ENCODE measurements at regions not wholly inside any gene's neighbourhood (a gene's known extent, or its start where the extent isn't known, plus 50 kb on each side); places are given as distances from the start of the nearest gene placed in this dataset.
"Not testable (repeated sequence)": the region's sequence is repeated elsewhere in the genome, so short reads cannot be mapped to it uniquely, and the experiment has no call there.

DNA sequence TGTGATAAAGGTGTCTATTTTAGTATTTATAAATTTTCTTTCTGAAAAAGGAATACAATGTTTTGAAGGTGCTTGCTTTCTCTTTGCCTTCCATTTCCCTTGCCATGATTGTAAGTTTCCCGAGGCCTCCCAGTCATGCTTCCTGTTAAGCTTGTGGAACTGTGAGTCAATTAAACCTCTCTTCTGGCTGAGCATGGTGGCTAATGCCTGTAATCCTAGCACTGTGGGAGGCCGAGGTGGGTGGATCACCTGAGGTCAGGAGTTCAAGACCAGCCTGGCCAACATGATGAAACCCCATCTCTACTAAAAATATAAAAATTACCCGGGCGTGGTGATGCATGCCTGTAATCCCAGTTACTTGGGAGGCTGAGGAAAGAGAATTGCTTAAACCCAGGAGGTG, 187.7 kb downstream of the C9orf152 start:
- BruUV-seq (replicated peaks); H4K20me1 ChIP-seq (replicated peaks; ENCODE audit: control insufficient read depth, extremely low read depth, insufficient read depth, low read length); FAIRE-seq; H2AFZ ChIP-seq (ENCODE audit: low read depth, low read length); H3K36me3 ChIP-seq (ENCODE audit: control insufficient read depth in 2 of 2, extremely low read depth in 1 of 2, insufficient read depth in 2 of 2, low read length in 2 of 2); H3K27ac ChIP-seq (ENCODE audit: insufficient read depth, low read depth, low read length); H3K79me2 ChIP-seq (ENCODE audit: control insufficient read depth, insufficient read depth, low read length); dilution Hi-C loops (cut with MboI; ENCODE audit: extremely low pct_ligation_motif_present, low sequenced_read_pairs); H3K9me3 ChIP-seq (replicated peaks; ENCODE audit: control insufficient read depth, insufficient read depth, low read length); H3K4me3 ChIP-seq (replicated peaks in 1 of 3; ENCODE audit: insufficient read depth in 1 of 3, low read depth in 1 of 3, low read length in 3 of 3); H3K27me3 ChIP-seq (ENCODE audit: control insufficient read depth in 2 of 2, insufficient read depth in 2 of 2, low read length in 2 of 2); H3K9me1 ChIP-seq (replicated peaks; ENCODE audit: control insufficient read depth, extremely low read depth, insufficient read depth, low read length); H3K9ac ChIP-seq (replicated peaks; ENCODE audit: extremely low read depth, insufficient read depth, low read length); DNase-seq (ENCODE audit: low read depth, low spot score); H3K4me2 ChIP-seq (ENCODE audit: insufficient read depth, low read length); CTCF ChIA-PET: not testable (repeated sequence)
- peak; percentile 2 for TF ChIP-seq FOS (IDR thresholded peaks at IDR 0.05; ENCODE audit: borderline replicate concordance, insufficient read depth, low read length)
- H3K4me1 ChIP-seq (ENCODE audit: control insufficient read depth, extremely low read depth, insufficient read depth, low read length) = peaks cover 29% of the 10 kb centered on the region
- intact Hi-C loops (cut with micrococcal nuclease) = loop anchor here (1.0 kb wide), 1 partner anchor 34 kb away; no protein-coding TSS in a partner anchor
- POLR2A ChIA-PET = interaction anchor here (0.5 kb wide), 1 partner anchor 22 kb away, joined by 4 read pairs; no protein-coding TSS in a partner anchor

DNA sequence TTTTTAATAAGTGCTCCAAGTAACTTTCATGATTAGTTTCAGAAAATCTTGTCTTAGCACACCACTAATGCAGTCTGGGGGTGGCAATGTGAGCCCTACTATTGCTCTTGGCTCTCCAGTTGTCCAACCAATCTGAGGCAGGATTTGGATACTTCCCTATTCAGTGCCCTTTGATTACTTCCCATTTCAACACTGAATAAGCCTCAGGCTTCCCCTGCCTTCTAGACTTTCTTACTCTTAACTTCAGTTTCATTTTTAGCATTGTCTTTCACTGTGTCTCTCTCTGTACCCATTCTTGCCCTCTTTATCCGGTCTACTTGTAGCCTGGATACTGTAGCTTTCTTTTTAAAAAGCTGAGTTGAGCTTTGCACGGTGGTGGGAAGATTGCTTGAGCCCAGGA, 186.1 kb downstream of the C9orf152 start:
- intact Hi-C loops (cut with micrococcal nuclease) (no loop called here), dilution Hi-C loops (cut with MboI; ENCODE audit: extremely low pct_ligation_motif_present, low sequenced_read_pairs) (no loop called here)
- no peak overlapping the region for H3K4me2 ChIP-seq (ENCODE audit: insufficient read depth, low read length)
- H4K20me1 ChIP-seq (replicated peaks; ENCODE audit: control insufficient read depth, extremely low read depth, insufficient read depth, low read length) = no peaks in the 10 kb centered on the region
- ChIA-PET POLR2A (no interaction called here), CTCF (no interaction called here)
- no peaks in the 10 kb centered on the region for H3K9me1 ChIP-seq (replicated peaks; ENCODE audit: control insufficient read depth, extremely low read depth, insufficient read depth, low read length)
- DNase-seq (ENCODE audit: low read depth, low spot score) (peak; percentile 54), FAIRE-seq (peak; percentile 64)
- H3K4me3 ChIP-seq (replicated peaks in 1 of 3; ENCODE audit: insufficient read depth in 1 of 3, low read depth in 1 of 3, low read length in 3 of 3) = no peak overlapping the region
- no peaks in the 10 kb centered on the region for H3K27me3 ChIP-seq (ENCODE audit: control insufficient read depth in 2 of 2, insufficient read depth in 2 of 2, low read length in 2 of 2)
- peaks cover 16% of the 10 kb centered on the region for H3K4me1 ChIP-seq (ENCODE audit: control insufficient read depth, extremely low read depth, insufficient read depth, low read length)
- H3K79me2 ChIP-seq (ENCODE audit: control insufficient read depth, insufficient read depth, low read length) = no peaks in the 10 kb centered on the region
- H2AFZ ChIP-seq (ENCODE audit: low read depth, low read length) = no peak overlapping the region
- no peak overlapping the region for H3K27ac ChIP-seq (ENCODE audit: insufficient read depth, low read depth, low read length)
- no peaks in the 10 kb centered on the region for H3K9me3 ChIP-seq (replicated peaks; ENCODE audit: control insufficient read depth, insufficient read depth, low read length)
- TF ChIP-seq GATA2 (IDR thresholded peaks at IDR 0.05; ENCODE audit: insufficient read depth, insufficient read length, low read depth, low read length) = no peak
- TF ChIP-seq POLR2A (IDR thresholded peaks at IDR 0.05; ENCODE audit: low read depth, low read length) = no peak
- TF ChIP-seq EZH2 (IDR thresholded peaks at IDR 0.05; ENCODE audit: borderline replicate concordance, low read depth, low read length, severe bottlenecking) = no peak
- TF ChIP-seq CTCF (IDR thresholded peaks at IDR 0.05; ENCODE audit: extremely low read depth in 1 of 2, insufficient read depth in 1 of 2, low read depth in 1 of 2, low read length in 2 of 2) = no peak
- TF ChIP-seq POLR2AphosphoS5 (IDR thresholded peaks at IDR 0.05; ENCODE audit: insufficient read depth, low read depth, low read length) = no peak
- TF ChIP-seq MYC (IDR thresholded peaks at IDR 0.05; ENCODE audit: low read depth, low read length) = no peak
- BruUV-seq (replicated peaks) = no TSS peak
- H3K36me3 ChIP-seq (ENCODE audit: control insufficient read depth in 2 of 2, extremely low read depth in 1 of 2, insufficient read depth in 2 of 2, low read length in 2 of 2) = no peaks in the 10 kb centered on the region
- H3K9ac ChIP-seq (replicated peaks; ENCODE audit: extremely low read depth, insufficient read depth, low read length) = no peak overlapping the region

- dilution Hi-C loops (cut with MboI; ENCODE audit: extremely low pct_ligation_motif_present, low sequenced_read_pairs); H3K9me1 ChIP-seq (replicated peaks; ENCODE audit: control insufficient read depth, extremely low read depth, insufficient read depth, low read length); H3K79me2 ChIP-seq (ENCODE audit: control insufficient read depth, insufficient read depth, low read length); H3K4me3 ChIP-seq (replicated peaks in 1 of 3; ENCODE audit: insufficient read depth in 1 of 3, low read depth in 1 of 3, low read length in 3 of 3); H3K27ac ChIP-seq (ENCODE audit: insufficient read depth, low read depth, low read length); H4K20me1 ChIP-seq (replicated peaks; ENCODE audit: control insufficient read depth, extremely low read depth, insufficient read depth, low read length); H3K36me3 ChIP-seq (ENCODE audit: control insufficient read depth in 2 of 2, extremely low read depth in 1 of 2, insufficient read depth in 2 of 2, low read length in 2 of 2); FAIRE-seq; H2AFZ ChIP-seq (ENCODE audit: low read depth, low read length); BruUV-seq (replicated peaks); H3K9ac ChIP-seq (replicated peaks; ENCODE audit: extremely low read depth, insufficient read depth, low read length); DNase-seq (ENCODE audit: low read depth, low spot score); H3K27me3 ChIP-seq (ENCODE audit: control insufficient read depth in 2 of 2, insufficient read depth in 2 of 2, low read length in 2 of 2); intact Hi-C loops (cut with micrococcal nuclease); CTCF ChIA-PET; POLR2A ChIA-PET; H3K9me3 ChIP-seq (replicated peaks; ENCODE audit: control insufficient read depth, insufficient read depth, low read length); H3K4me2 ChIP-seq (ENCODE audit: insufficient read depth, low read length): not testable (repeated sequence)
- peaks cover 24% of the 10 kb centered on the region for H3K4me1 ChIP-seq (ENCODE audit: control insufficient read depth, extremely low read depth, insufficient read depth, low read length)
These were observed 184.7 kb downstream of the C9orf152 start for GRCh38 chr9:110023221-110023620.

Data from endothelial cell of umbilical vein (primary cell).